WTC11 (cell line): ENCODE measurements at regions not wholly inside any gene's neighbourhood (a gene's known extent, or its start where the extent isn't known, plus 50 kb on each side); places are given as distances from the start of the nearest gene placed in this dataset.

Experiments used
- ATF1 ChIP-seq: sonication (generic); formaldehyde crosslinking; IDR thresholded peaks from 2 replicates; pipeline ENCODE4 v1.8.1; 2023; ENCODE audit warnings: mild to moderate bottlenecking, moderate library complexity, missing genetic modification reagents
- CBFB ChIP-seq: sonication (generic); formaldehyde crosslinking; IDR thresholded peaks from 2 replicates; pipeline ENCODE4 v1.8.1; 2022; ENCODE audit warnings: mild to moderate bottlenecking, low read depth, missing genetic modification reagents
- CREB1 ChIP-seq: sonication (generic); formaldehyde crosslinking; IDR thresholded peaks from 2 replicates; pipeline ENCODE4 v1.8.0; 2023; ENCODE audit warnings: mild to moderate bottlenecking, missing genetic modification reagents
- CREM ChIP-seq: sonication (generic); formaldehyde crosslinking; IDR thresholded peaks from 2 replicates; pipeline ENCODE4 v1.8.1; 2022; ENCODE audit warnings: mild to moderate bottlenecking, missing genetic modification reagents, moderate library complexity
- CTCF ChIP-seq: fragments of 200-600 bp; IDR thresholded peaks from 2 replicates; pipeline ENCODE4 v1.8.0; 2022; ENCODE audit warnings: antibody characterized with exemption
- FOXP1 ChIP-seq: sonication (generic); formaldehyde crosslinking; IDR thresholded peaks from 2 replicates; pipeline ENCODE4 v1.8.0; 2022; ENCODE audit warnings: missing genetic modification reagents, mild to moderate bottlenecking, moderate library complexity, borderline replicate concordance
- GABPB1 ChIP-seq: sonication (generic); formaldehyde crosslinking; IDR thresholded peaks from 2 replicates; pipeline ENCODE4 v1.8.1; 2023; ENCODE audit warnings: mild to moderate bottlenecking, missing genetic modification reagents
- NFE2L1 ChIP-seq: sonication (generic); formaldehyde crosslinking; IDR thresholded peaks from 2 replicates; pipeline ENCODE4 v1.8.1; 2023; ENCODE audit warnings: missing genetic modification reagents
- PRDM15 ChIP-seq: sonication (generic); formaldehyde crosslinking; IDR thresholded peaks from 2 replicates; pipeline ENCODE4 v1.8.0; 2022; ENCODE audit warnings: missing genetic modification reagents

- TF ChIP-seq CTCF (no peak), NFE2L1 (CRISPR knock-in tag) (no peak), CBFB (no peak), CREB1 (CRISPR knock-in tag) (no peak), ATF1 (CRISPR knock-in tag) (no peak), FOXP1 (CRISPR knock-in tag) (no peak), PRDM15 (CRISPR knock-in tag) (no peak), CREM (CRISPR knock-in tag) (no peak), GABPB1 (CRISPR knock-in tag) (no peak)
Observed at GRCh38 chr7:86930554-86931307, 128.7 kb downstream of the ELAPOR2 start.
